ENCODE measurements at regions not wholly inside any gene's neighbourhood (a gene's known extent, or its start where the extent isn't known, plus 50 kb on each side); places are given as distances from the start of the nearest gene placed in this dataset.

DNA sequence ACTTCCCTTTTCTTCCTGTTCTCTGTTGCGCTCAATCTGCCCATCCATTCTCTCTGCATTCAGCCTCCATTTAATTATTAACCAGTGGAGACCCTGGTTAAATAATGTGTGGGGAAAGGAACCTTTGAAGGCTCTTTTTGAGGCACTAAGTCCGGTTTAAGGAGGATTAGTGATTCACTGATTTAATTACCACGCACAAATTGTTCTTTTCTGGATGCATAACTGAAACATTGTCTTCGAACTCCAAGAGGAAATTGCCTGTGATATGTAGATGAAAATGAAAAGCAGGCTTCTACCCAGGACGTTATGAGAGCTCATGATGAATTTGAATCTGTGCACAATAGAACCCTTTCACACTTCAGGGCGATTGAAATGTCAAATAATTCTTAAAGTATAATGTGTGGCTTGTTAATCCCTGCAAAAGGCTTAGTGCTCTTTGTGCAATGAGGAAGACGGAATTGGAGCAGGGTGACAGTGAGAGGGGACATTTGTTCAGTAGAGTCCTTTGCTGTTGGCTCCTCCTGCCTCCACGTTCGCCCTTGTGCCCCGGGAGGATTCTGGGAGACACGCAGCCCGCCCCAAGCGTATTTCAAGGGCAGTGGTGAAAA lies 51.1 kb upstream of the ZNF236 start:
- intact Hi-C loops (cut with micrococcal nuclease), result no loop called here

DNA sequence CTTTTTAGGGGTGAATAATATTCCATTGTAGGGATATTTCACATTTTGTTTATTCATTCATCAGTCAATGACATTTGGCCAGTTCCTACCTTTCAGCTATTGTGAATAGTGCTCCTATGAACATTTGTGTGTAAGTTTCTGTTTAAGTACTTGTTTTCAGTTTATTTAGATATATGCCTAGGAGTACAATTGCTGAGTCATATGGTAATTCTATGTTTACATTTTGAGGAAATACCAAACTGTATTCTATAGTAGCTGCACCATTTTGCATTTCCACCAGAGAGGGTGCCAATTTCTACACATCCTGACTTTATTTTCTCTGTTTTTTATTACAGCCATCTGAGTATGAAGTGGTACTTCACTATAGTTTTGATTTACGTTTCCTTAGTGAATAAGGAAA lies 54.4 kb upstream of the ZNF236 start:
- intact Hi-C loops (cut with micrococcal nuclease), result no loop called here

DNA sequence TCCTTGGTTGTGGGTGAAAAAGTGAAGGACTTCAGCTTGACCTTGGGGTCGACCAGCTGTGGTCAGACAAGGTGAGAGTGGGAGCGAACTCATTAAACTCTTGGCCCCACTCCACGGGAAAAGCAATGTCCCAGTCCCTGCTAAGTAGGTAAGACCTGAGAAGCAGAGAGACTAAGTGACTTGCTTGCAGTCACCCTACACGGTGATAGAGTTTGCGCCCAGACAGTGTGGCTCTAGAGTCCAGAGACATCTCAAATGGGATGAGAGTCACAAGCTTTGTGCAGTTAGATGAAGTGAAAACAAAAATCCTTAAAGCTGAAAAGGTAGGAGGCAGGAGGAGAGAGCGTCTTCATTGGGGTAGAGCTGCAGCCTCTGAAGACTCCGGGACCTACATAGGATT lies 55.9 kb upstream of the ZNF236 start:
- intact Hi-C loops (cut with micrococcal nuclease), result no loop called here

DNA sequence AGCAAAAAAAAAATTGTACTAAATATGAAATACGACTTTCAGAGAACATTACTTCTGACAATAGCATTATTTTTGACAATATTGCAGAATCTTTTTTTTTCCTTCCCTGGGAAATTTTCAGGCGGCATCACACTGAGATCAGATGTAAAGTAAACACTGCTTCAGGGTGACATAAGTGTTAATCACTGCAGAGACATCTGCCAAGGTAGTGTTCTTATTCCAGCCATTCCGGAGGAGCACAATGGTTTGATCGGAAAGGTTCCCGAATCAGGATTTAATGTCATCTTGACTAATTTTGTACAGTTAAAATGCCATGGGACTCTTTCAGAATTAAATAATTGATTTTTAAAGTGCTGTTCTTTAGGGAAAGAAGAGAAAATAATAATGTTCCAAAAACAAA lies 56.7 kb upstream of the ZNF236 start:
- intact Hi-C loops (cut with micrococcal nuclease), result loop anchor here (2.0 kb wide), 1 partner anchor 45 kb away; no protein-coding TSS in a partner anchor

DNA sequence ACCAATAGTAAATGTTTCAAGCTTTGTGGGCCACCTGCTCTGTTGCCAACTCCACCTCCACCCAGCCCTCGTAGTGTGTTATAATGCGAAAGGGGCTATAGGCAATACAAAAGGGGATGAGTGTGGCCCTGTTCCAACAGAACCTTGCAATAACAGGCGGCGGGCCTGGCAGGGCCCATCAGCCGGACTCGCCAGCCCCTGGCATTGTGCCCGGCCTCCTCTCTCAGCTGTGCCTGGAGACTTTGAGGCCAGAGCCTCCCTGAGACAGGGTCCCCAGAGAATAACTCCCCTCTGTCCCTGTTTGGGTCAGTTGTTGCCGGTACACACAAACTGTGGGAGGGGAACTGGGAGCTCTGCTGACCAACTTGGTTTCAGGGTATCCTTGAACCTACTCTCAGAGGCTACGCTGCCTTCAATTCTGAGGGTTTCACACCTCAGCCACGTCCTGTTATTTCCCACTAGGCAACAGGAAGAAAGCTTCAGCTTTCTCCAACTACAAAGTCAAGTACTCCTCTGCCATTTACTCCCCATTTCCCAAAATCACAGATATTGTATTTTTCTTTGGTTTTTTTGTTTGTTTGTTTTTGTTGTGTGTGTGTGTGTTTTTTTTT lies 58.0 kb upstream of the ZNF236 start:
- intact Hi-C loops (cut with micrococcal nuclease), result loop anchor here (2.0 kb wide), 1 partner anchor 44 kb away; no protein-coding TSS in a partner anchor

DNA sequence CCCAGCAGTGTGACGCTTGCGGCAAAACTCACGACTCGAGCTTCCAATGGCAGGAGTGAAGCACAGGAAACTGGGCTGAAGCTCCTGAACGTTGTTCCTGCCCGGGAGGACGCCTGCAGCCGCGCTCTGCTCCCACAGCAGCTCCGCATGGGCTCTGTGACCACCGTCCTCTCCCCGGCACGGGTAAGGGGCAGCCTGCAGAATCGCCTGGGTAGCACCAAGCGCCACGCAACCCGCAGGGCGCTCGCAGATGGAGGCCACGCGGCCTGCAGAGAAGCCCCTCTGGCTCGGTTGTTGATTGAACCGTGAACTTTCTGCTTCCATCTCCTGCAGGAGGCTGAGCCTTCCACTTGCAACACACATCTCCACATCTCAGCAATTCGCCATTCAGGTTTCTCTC lies 63.3 kb upstream of the ZNF236 start:
- intact Hi-C loops (cut with micrococcal nuclease), result no loop called here

DNA sequence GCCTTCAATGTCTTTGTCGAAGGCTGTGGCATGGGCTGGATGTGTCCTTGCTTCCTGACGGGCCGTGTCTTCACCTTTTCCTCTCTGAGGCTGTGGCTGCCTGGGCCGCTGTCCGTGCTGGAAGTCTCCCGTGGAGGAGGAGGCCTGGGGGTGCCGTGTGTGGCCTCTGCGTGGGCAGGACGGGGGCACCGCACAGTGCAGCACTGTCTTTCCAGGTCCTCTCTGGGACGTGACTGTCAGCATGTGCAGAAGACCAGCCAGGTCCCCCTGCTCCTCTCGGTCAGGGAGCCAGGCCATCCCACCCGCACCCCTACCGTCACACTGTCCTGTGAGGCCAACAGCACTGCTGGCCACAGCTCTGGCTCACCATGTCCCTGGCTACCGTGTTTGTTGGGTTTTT lies 64.4 kb upstream of the ZNF236 start:
- intact Hi-C loops (cut with micrococcal nuclease), result no loop called here

DNA sequence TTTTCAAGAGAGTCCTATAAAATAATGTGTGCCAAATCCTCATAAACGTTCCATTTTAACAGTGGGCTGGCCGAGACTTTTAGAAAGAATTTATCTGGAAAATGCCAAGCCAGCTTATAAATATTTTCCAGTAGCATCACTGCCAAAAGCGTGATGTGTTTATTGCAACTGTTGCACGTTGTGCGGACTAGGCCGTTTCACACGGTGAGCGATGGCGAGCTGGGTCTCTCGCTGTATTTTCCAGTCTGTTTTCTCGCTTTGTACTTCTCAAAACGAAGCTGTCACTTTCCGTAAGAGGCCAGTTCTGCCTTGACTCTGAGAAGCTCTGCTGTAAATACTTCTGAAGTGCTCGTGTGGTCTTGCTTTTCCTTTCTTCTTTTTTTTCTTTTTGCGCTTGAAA lies 65.0 kb upstream of the ZNF236 start:
- intact Hi-C loops (cut with micrococcal nuclease), result no loop called here

DNA sequence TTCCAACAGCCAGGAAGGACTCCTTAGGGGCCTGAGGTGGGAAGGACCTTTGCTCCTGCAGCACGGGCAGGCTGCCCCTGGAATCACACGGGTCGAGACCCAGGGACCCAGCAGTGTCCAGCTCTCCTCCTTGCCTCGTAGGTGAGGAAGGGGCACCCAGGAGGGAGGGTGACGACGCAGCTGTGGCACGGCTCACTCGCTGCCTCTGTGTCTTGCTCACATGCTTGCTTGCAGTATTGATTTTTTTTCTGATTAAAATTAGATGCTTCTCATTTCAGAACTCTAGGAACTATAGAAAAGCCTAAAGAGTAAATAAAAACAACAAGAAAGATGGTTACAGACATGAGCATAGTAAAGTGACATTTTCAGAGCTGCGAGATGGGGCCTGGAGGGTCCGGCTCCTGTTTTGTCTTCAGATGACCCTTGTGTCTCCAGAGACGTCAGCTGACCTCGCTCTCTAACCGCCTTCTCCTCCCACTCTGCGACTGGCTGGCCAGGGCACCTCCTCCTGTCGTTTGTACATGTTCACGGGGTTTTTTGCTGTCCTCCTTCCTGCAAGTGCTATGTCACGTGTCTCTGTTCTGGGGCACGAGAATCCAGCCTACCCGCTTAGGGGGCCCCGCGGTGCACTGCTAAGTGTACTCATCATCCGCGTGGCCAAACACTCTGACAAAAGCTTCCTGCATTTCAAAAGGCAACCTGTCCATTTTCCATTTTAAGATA lies 65.7 kb upstream of the ZNF236 start:
- intact Hi-C loops (cut with micrococcal nuclease), result no loop called here

DNA sequence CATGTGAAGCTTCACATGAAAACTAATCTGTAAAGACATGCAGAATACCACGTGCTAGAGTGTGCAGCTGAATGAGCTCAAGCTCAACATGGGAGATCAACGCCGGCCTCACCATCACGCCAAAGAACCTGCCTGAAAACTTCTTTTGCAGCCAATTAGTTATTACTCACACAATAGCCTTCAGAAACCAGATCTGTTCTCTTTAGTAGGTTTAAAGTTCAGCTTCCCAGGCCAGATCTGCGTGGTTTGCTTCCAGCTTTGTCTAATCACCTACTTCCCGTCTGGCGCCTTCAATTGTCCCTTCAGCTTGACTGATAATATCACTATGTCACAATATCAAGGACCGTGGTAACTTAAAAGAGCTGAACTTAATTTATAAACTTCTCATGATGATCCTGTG lies 68.0 kb upstream of the ZNF236 start:
- intact Hi-C loops (cut with micrococcal nuclease), result no loop called here

DNA sequence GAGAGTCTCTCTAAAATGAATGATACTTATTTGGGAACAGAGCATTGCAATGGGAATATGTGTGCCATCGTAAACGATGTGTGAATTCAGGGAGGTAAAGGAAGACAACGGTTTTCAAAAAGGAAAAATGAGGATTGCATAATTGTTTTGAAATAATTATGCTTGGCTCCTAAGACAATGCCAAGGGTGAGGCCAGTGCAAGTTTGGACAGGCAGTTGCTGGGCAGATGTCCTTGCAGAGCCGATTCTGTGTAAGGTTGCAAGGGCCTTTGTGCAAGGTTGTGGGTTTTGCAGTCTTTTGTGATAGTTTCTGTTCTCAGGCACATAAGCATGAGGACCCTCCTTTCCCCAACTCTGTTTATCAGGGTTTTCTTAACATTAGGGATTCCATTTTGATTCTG lies 70.0 kb upstream of the ZNF236 start:
- intact Hi-C loops (cut with micrococcal nuclease), result no loop called here

DNA sequence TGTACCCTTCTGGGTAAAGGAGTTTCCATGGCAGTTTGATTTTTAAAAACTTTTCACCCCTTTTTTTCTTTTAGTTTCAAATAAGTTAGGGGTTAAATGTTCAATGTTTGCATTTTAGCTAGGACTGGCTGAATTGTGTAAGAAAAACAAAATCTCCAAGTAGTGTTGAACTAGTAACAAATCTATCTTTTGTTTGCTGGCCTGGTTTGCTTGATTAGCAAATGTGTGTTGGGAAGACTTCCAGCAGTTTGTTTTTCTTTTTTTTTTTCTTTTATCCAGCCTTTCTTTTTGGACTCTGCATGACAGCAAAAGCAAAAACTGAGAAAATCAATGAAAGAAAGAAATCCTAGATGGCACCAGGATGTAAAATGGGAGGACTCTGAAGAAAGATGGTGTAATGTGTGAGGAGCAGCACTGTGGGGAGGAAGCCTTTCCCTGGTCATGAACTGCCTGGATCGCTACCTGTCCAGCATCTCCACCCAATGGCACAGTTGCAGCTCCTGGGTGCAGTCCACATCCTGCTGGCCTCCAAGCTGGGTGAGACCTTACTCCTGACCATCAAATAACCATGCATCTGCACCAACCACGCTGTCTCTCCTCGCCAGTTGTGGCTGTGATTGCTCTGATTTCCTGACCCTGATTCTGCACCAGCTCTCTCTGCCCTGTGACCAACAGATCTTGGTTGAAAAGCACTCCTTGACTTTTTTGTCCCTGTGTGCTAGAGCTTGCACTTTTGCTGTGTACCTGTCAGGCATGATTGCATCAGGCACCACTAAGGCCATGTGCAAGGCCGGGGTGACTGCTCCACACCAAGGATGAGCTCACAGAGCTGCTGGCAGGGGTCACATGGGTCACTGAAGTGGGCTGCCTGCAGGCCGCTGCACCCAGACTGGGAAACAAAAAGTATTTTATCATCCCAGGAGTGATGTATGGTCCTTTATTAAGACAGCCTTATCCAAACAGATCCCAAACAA lies 71.2 kb upstream of the ZNF236 start:
- intact Hi-C loops (cut with micrococcal nuclease), result no loop called here

DNA sequence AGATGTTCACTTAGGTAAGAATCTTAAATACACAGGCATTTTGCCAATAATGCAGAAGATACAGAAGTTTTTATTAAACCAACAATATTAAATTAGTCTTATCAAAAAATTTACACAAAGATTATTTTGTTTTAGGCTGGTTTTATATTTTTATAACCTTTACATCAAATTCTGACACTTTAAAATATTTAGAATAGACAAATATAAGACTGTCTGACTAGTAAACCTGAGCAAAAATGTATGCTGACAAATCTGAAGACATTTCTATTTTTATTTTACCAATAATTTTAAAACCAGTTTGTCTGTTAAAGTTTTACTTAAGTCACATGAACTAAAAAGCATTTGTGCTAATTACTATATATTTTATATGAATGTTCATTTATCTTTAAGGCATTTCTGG lies 72.1 kb upstream of the ZNF236 start:
- intact Hi-C loops (cut with micrococcal nuclease), result no loop called here

DNA sequence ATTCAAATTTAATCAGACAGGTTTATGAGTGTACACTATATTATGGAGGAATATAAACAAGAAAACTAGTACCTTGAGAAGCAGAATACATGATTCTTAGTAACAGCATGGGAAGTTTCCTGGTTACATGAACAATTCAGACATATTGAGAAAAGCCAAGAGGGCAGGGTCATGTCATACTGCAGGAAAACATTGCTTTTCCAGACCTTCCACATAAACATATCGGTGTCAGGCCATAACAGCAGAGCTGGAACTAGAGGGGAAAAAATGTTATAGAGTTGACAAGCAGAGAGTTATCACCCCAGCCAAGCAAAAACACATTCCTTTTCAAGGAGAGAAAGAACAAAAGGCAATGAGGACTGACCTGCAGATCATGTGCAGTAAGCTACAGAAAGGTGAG lies 74.7 kb upstream of the ZNF236 start:
- intact Hi-C loops (cut with micrococcal nuclease), result no loop called here

DNA sequence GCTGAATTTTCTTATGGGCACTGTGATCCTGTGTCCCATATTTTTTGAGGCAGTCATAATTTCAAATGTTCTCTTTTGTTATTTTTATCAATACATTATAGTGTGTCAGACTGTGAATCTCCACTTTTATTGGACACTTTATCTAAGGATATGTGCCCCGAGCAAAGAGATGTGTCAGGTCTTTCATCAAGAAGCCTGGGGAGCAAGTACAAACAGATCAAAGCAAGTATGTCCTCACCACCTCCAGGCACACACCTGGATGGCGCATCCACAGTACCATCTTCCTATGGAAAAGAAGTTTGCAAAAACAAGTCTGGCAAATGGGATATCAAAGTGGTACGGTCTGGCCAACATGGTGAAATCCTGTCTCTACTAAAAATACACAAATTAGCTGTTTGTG lies 81.0 kb upstream of the ZNF236 start:
- intact Hi-C loops (cut with micrococcal nuclease), result no loop called here

DNA sequence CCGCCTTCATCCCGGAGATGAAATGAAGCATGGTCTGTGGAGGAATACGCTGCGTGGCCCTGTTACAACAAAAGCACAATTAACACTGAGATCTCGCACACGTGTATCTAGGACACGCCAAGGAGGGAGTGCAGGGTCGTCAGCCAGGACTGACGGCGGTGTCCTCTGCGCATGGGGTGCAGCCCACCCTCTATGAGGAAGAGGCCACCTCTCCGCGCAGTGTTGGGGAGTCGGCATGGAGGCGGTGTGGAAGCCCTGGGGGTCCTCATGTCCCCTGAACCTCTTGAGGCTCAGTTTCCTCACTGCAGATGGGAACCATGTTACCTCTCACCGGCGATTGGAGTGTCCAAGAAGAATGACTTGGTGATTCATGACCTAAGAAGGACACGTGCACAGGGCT lies 86.0 kb upstream of the ZNF236 start:
- intact Hi-C loops (cut with micrococcal nuclease), result no loop called here

DNA sequence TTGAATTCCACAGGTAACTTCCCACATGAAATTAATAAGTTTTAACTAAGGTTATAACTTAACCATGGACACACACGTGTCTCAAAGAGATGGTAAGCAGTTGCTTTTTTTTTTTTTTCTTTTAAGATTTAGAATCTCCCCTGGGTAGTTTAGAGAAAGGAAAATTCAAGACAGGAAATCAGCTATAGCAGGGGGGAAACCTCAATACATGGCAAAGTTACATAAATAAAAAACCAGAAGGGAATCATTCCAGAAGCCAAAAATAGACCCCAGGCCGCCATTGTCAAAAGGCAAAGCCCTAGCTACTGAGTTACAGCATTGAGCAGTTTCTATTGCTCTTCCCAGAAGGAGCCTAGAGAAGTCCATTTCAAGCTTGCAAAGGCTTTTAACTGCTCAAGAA lies 91.5 kb upstream of the ZNF236 start:
- intact Hi-C loops (cut with micrococcal nuclease), result no loop called here

DNA sequence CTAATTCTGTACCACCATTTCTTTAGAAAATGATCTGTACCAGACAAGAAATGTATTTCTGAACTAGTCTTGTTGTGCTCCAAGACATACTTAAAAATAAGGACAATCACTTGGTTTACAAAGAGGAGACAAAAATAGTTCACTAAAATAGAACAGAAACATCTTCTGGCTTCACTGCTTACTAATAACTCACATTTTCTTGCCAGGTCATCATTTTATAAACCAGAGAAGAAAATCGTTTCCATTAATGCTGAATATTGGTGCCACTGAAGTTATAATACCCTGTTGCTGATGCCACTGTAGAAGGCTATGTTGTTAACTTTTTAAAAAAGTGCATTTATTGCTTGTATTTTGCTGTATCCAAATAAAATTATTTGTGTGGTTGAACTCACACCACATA lies 94.8 kb upstream of the ZNF236 start:
- intact Hi-C loops (cut with micrococcal nuclease), result no loop called here

DNA sequence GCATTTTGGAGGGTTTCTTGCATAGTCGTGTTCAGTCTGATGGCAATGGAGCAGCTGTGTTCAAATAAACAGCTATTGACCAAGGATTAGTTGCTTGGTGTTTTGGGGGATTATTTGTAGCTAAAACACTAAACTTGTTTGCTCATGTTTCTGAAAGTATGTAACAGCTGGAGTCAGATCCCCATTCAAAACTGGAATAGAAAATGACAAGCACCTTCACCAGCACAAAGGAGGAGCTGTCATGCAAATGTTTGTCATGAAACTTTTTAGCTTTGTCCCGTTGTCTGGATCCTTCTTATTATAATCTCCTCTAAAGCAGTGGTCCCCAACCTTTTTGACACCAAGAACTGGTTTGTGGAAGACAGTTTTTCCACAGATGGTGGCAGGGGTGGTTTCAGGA lies 96.9 kb upstream of the ZNF236 start:
- intact Hi-C loops (cut with micrococcal nuclease), result no loop called here

DNA sequence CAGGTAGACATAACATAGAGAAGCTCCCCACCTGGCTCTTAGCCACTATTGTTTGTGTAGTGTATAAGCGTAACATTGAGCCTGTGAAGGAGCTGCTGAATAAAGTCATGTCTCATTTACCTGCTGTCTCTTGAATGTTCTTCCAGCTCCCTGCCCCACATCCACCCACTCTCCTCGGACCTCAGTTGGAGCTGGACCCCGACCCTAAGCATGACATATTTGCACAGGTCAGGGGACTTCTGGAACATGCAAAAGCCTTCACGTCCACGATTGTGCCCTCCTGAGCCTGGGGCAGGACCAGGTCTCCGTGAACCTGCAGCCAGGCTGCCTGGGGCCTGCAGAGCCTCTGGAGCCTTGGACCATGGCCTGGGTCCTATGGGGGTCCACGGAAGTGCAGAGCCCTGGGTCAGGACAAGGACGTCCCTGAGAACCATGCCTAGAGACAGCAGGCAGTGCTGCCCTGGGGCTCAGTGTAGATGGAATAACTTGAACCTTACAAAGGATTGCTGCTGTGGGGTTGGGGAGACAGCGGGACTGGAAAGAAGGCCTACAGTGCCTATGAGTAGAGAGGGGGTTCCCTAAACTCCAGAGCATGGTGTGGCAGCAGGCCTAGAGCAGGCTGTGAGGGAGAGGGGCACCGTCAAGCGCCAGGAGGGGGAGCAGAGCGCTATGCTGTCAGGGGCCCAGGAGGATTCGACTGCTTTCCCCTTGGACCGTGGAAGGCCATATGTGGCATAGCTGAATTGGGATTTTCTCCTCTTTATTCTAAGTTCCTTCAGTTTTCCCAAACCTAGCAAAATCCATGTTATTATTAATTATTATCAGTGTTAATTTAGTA lies 99.9 kb upstream of the ZNF236 start:
- intact Hi-C loops (cut with micrococcal nuclease), result loop anchor here (5.0 kb wide), 4 partner anchors 240 to 1510 kb away; partner anchors contain the start of genes MBP and TSHZ1

All from T-helper 1 cell treated with Interleukin-12 subunit alpha and Interleukin-12 subunit beta and Interleukin-4 antibody, amounts not matched to agents 30 ng/mL and 1 ng/mL, for 36 hours (primary cell).